GM10248 (cell line): ENCODE measurements at regions not wholly inside any gene's neighbourhood (a gene's known extent, or its start where the extent isn't known, plus 50 kb on each side); places are given as distances from the start of the nearest gene placed in this dataset.

Experiments
- CTCF ChIA-PET: fragments of 300-600 bp; sonication (Branson Sonifier 250); formaldehyde crosslinking; extraction: SDS; loops from one replicate; lab custom pipeline; 2021; ENCODE audit warnings: antibody characterized with exemption; lab: Yijun Ruan, JAX
- POLR2A ChIA-PET: fragments of 350-650 bp; sonication (Branson Sonifier 250); formaldehyde crosslinking; extraction: SDS; loops from one replicate; lab custom pipeline; 2020; ENCODE audit warnings: antibody characterized with exemption; lab: Yijun Ruan, JAX
- DNase-seq: peaks from one replicate; pipeline ENCODE4 v3.0.0; 2012; ENCODE audit errors: extremely low spot score
- CTCF ChIP-seq: IDR thresholded peaks from 2 replicates; pipeline ENCODE4 v1.5.1; 2012; ENCODE audit warnings: mild to moderate bottlenecking, low read depth; ENCODE audit errors: extremely low read depth, missing control alignments, control extremely low read depth

DNA sequence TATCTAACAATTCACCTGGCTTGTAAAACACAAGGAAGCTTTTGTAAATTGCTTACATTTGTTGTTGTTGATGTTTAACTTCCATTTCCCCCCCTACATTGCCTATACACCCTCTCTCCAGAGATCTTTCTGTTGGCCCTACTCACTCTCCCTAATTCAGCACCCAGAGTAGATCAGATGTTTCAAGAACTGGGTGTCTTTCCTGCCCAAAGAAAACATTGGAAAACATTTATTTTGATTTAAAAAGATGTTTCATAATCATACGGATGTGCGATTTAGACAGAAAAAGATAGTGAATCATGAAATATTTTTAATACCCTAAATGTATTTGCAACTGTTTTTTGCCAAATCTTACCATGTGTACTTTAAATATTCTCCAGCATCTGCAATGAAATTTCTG, 446.4 kb upstream of the RGS6 start:
- ChIA-PET POLR2A (no interaction called here), CTCF (interaction anchor here (1.0 to 1.1 kb wide), 2 partner anchors 11 to 22 kb away, joined by 3 read pairs; no protein-coding TSS in a partner anchor)
- DNase-seq, result no peak
- no peak for TF ChIP-seq CTCF

DNA sequence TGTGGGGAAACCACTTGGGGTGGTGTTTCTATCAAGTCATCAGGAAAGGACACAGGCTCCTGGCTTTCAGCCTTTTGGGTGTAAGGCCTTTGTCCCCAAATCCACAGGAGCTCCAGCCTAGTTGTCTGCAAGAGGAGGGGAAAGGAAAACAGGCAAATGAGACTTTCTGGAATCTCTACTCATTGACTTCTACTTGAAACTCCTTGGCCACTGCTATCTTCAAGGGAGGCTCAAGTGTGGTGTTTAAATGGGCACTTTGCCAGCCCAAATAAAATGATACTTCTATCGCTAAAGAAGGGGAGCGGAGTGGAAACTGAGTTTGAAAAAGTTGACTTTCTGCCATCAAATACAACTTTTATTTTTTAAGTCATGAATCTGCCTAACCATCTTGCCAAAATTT, 445.9 kb upstream of the RGS6 start:
- no peak for TF ChIP-seq CTCF
- POLR2A ChIA-PET, result no interaction called here
- DNase-seq, result no peak
- CTCF ChIA-PET, result interaction anchor here (1.0 to 1.1 kb wide), 3 partner anchors 11 to 22 kb away, joined by 3 read pairs; no protein-coding TSS in a partner anchor

DNA sequence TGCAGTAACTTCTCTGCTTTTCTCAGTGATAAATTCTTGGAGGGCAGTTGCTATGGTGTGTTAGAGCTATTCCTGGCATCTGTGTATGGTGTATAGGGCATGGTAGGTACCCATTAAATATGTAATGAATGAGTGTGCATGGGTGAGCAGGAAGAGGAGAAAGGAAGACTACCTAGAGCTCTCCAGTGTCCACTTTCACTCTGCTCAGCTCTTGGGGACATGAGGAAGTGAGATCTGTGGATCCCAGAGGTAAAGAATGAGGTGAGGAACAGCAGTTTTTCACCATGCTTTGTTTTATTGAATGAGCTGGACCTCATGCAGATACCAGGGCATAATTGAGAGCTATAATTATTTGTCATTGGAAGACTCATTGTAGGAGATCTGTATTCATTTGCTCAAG, 444.8 kb upstream of the RGS6 start:
- POLR2A ChIA-PET, result interaction anchor here (0.6 kb wide), 1 partner anchor 9 kb away, joined by 7 read pairs; no protein-coding TSS in a partner anchor
- TF ChIP-seq CTCF, result no peak

GRCh38 chr14:71487941-71488340, 444.3 kb upstream of the RGS6 start:
- POLR2A ChIA-PET, result interaction anchor here (0.6 kb wide), 1 partner anchor 8 kb away, joined by 7 read pairs; no protein-coding TSS in a partner anchor
- DNase-seq, result no peak
- no peak for TF ChIP-seq CTCF
- CTCF ChIA-PET, result interaction anchor here (1.0 to 2.5 kb wide), 5 partner anchors 8 to 118 kb away, joined by 3 to 11 read pairs (median 4); no protein-coding TSS in a partner anchor

More for the DNA sequence above, 444.8 kb upstream of the RGS6 start:
- CTCF ChIA-PET, result interaction anchor here (1.0 to 2.5 kb wide), 5 partner anchors 8 to 57 kb away, joined by 3 to 11 read pairs (median 4); no protein-coding TSS in a partner anchor
- DNase-seq, result no peak

- POLR2A ChIA-PET, result no interaction called here
- no peak for DNase-seq
- CTCF ChIA-PET, result interaction anchor here (1.0 to 2.5 kb wide), 2 partner anchors 10 to 118 kb away, joined by 3 to 11 read pairs; no protein-coding TSS in a partner anchor
- TF ChIP-seq CTCF, result no peak
Measured at GRCh38 chr14:71488703-71489191, 443.5 kb upstream of the RGS6 start.

- CTCF ChIA-PET, result interaction anchor here (2.5 to 2.6 kb wide), 2 partner anchors 8 to 9 kb away, joined by 6 to 11 read pairs; no protein-coding TSS in a partner anchor
Measured at GRCh38 chr14:71489742-71490141, 442.5 kb upstream of the RGS6 start.

More at GRCh38 chr14:71489742-71490141, 442.5 kb upstream of the RGS6 start:
- no peak for DNase-seq
- TF ChIP-seq CTCF, result no peak
- POLR2A ChIA-PET, result no interaction called here
